HG03139 (cell line): ENCODE measurements at regions not wholly inside any gene's neighbourhood (a gene's known extent, or its start where the extent isn't known, plus 50 kb on each side); places are given as distances from the start of the nearest gene placed in this dataset.

ENCODE experiments used
- ATAC-seq: cut with Tn5 transposase; IDR thresholded peaks from one replicate; pipeline ENCODE4 v1.9.1; 2021; ENCODE audit not compliant: unreplicated experiment

DNA sequence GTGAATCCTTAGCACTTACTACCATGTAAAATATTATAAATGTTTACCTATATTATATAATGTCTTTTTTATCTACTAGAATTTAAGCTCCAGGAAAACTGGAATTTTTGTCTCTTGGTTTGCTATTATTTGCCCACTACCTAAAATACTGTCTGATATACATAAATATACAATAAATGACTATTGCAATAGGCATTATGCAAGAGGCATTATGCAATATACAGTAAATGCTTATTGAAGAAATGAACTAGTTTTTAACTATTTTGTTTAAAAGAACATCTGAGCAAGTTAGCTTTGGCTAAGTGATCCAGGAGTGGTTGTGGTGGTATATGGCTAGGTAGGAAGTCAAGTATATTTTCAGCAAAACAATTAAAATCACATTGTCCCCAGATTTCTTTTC lies 640.2 kb upstream of the PKN2 start:
- no peak for ATAC-seq

DNA sequence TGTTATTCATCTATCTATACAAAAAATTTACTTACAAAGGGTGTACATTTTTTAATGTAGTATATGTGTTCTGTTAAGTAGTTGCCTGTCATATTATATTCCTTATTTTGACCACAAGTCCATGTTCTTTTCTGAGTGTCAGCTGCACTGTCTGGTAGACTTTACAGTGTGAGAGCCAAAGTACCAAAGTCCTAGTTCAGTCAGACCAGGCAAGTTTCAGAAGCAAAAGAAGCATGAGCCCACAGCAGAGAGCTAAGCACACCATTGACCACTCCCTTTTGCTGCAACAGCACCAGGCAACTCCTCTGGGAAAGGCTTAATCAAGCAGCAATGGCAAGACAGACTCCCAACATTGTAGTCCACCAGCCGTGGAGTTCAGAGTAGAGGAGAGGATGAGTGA lies 631.9 kb upstream of the PKN2 start:
- ATAC-seq = no peak

DNA sequence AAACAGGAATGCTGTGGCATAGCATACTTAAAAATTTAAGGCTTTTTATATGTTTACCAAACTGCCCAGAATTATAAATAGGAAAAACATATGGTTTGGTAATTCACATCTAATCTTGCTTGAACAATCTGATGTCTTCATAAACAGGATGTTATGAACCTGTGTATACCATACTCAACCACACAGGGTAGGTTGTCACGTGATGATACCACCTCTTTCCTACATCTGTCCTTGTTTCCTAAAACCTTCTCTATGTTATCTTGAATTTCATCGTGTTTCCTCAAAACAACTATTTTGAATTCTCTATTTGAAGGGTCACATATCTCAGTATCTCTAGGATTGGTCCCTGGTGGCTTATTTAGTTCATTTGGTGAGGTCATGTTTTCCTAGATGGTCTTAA lies 631.0 kb upstream of the PKN2 start:
- no peak for ATAC-seq

DNA sequence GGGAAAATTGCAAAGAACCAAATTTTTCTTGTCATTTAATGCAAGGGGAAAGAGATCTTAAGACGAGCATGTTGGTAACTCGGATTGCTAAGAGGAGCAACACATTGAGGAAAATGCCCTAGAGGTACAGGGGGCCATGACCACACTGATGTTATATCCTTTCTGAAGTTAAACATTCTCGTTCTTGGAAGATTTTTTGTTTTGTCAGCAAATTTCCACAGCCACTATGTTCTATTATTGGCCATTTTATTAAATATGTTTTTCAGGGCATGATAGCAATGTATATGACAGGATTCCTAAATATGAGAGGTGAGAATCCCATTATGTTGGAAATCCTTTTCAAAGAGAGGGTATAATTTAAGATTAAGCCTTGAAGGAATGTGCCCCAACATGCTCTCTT lies 627.2 kb upstream of the PKN2 start:
- ATAC-seq = no peak

DNA sequence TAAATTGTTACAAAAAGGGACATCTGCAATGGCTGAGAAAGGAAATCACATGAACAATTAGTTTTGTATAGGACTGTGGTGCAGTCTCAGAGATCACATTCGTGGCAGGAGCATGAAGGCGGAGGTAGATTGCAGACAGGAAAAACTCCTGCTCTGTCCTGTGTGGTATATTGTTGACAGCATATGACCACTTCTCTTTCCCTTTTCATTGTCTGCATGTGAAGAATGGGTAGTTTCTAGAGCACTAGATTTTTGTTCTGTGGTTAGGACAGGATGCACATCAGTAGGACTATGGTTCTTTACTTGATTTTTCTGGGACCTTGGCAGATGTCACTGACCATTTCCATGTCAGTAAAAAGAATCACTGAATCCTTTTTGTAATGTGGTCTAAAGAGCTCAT lies 625.9 kb upstream of the PKN2 start:
- ATAC-seq = no peak

DNA sequence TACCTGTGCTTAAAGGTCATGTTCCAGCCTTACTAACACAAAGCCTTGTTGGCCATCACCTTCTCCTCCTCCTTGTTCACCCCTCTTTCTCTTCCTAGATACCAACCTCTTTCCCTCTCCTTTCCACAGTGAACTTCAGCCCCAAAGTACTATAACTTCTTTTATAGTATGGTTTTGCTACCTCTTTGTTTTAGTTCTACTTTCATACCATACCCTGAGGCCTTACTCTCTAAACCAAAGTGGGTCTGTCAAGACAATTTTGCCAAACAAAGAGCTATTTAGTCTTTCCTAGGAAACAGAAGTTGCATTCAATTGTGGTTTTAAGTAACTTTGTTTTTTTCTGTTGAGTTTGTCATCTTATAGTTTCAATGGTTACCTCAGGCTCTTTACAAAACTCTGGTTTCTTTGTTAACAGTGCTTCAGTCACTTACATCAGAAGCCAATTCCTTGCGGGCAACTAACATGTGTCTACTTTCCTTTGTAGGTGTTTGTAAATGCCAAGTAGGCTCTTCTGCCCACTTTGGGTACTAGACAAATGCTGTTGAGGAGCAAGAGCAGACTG lies 623.9 kb upstream of the PKN2 start:
- no peak for ATAC-seq

DNA sequence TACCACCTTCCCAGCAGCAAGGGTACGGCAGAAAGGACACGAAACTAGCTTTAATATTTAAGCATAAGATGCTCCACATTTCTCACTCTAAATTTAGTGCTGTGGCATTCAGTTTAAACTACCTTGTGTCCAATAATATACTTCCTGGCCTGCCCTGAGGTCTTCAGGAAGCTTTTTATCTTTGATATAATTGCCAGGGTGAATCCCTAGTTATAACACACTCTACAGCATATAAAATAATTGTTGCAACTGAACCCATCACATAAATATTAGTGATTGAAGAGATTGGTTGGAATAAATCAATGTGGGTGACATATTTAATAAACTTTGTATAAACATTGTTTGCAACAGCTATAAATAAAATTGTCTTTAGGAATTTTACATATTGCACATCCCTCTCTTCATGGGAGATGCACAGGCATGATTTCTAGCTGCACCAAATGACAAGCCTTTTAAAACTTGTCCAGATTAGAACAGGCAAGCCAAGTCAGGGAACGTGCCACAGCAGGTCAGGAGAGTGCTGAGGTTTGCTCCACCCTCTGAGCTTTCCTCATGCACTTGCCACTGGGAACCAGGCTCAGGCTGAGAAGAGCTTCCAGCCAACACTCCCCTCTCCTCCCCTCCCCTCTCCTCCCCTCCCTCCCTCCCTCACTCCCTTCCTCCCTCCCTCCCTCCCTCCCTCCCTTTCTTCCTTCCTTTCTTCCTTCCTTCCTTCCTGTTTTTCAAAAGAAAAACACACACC lies 623.2 kb upstream of the PKN2 start:
- no peak for ATAC-seq

DNA sequence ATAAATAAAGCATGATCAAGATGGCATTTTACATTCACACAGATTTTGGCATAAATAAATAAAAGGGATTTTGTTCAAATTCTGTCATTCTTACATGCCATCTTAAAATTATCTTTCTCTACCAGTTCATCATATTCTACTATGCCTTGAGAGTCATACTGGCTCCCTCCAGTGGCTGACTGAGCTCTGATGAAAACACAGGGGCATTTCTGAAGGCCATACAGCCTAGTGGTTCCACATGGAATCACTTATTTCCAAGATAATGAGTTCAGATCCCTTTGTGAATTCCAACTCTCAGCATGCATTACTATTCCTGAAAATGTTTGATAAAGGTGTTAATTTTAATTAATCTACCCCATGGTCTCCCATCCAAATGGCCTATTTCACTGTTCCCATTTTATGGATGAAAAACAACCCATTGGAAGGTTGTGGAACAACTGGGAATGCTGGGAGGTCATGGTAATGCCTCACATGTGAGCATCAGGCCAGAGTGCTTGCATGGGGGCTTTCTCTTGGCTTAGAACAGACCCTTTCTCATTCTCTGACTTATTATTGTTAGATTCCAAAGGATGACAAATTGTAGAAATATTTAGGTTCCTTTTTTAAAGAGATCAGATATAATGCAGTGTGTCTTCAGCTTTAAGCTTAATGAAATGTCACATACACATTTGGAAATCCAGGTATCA lies 622.4 kb upstream of the PKN2 start:
- ATAC-seq = peak; percentile 70

DNA sequence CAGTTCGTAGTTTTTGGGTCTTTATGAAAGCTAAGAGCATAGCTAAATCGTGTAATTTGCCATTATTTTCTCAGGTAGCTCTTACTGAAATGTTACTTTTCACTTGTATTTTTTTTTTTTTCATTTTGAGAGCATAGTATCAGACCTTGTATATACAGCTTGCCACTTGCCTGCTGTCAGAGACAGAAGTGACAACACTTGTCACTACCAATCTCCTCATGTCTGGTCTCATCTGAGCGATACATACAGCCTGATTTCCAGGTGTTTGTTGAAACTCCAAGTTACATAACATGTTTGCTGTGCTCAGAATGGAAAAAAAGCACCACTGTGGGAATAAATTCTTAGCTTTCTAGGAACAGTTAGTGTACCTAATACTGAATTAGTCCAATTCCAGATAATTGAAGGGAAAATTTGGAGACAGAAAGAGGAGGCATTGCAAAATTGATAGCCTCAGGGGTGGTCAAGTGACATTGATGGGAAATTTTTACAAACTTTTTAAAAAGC lies 621.4 kb upstream of the PKN2 start:
- ATAC-seq = no peak

DNA sequence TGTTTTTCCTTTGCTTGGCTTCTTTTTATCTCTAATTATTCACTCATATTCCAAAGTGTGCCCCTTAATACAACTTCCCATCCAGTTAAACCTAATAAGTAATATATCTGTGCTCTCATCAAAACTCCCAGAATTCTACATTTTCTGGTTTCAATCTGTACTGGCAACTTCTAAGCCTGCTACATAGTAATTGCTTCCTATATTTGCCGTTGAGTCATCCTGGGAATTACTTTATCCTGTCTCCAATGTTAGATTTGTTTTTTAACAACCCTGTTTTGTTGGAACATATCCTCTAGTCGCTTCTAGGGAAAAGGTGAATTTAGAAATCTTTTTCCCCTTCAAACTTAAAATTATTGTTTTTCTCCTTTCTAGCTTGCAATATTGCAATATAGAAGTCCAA lies 620.5 kb upstream of the PKN2 start:
- no peak for ATAC-seq

DNA sequence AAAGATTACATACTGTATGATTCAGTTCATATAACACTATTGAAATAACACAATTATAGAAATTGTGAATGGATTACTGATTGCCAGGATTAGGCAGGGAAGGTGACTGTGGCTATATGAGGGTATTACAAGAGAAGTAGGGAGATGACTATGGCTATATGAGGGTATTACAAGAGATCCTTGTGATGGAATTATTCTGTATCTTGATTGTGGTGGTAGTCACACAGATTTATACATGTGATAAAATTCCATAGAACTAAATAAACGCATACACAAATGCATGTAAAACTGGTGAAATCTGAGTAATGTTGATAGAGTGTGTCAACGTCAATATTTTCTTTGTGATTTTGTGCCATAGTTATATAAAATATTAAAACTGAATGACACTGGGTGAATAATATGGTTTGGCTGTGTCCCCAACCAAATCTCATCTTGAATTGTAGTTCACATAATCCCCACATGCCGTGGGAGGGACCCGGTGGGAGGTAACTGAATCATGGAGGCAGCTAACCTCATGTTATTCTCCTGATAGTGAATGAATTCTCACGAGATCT lies 615.6 kb upstream of the PKN2 start:
- ATAC-seq = no peak

DNA sequence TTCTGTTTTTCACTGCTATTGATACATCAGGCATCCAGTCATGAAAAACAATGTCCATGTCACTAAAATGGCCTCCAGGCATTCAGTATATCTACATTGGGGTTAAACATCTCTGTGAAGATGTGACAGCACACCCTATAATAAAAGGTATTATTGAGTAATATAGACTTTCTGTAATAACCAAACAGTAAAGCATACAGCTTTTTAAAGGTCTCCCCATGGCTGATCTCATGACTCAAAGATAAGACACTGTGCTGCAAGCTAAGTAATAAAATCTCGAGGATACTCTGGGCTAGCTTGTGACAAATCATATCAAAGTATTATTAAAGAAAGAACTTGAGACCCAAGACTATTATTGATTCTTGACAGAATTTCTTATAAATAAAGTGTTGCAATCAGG lies 613.1 kb upstream of the PKN2 start:
- no peak for ATAC-seq

DNA sequence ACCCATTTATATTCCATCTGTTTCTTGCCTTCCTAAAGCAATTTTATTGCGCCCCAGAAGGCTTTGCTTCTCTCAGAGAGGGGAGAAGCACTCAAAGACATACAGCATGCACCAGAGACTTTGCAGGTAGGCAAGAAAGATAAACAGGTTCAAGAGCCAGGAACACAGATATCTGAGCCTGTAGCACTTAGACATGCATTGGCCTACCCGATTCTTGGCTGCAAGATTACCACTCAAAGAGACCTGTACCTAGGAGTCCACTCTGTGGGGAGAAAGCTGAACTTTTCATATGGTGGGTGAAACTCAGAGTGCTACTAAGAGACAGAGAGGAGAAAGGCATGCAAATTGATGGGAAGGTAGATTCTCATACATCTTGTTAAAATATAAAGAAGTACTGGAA lies 609.4 kb upstream of the PKN2 start:
- ATAC-seq = no peak

DNA sequence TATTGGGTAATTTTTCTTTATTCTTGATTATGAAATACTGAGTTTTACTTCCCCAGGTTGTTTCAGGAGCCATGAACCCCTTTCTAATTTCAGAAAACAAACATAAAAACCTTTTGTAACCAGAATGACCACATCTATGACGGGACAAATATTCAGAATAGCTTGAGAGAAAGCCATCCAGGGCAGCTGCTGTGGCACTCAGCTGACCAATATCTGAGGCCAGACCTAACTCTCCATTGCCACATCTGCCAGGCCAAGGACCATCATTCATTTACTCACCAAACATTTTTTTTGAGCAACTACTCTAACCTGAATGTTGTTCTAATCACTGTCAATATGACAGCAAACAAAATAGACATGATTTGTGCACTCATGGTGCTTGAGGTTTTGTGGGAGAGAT lies 608.3 kb upstream of the PKN2 start:
- ATAC-seq = no peak

DNA sequence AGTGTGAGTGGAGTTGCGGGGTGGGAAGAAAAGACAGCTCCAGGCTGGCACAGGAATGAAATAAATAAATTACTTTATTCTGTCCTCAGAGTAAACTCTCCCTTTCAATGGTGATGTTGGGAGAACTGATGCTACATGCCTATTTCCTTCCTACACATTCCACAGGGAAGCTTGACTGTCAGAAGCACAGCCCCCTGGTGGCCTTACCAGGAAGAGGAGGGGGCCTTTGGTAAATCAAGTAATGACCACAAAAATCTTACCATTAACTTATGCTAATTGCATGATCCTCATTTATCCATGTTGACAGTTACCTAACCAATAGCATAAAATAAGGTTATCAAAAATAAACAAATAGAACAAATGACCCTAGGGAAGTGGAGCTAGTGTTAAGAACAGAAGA lies 605.0 kb upstream of the PKN2 start:
- no peak for ATAC-seq

DNA sequence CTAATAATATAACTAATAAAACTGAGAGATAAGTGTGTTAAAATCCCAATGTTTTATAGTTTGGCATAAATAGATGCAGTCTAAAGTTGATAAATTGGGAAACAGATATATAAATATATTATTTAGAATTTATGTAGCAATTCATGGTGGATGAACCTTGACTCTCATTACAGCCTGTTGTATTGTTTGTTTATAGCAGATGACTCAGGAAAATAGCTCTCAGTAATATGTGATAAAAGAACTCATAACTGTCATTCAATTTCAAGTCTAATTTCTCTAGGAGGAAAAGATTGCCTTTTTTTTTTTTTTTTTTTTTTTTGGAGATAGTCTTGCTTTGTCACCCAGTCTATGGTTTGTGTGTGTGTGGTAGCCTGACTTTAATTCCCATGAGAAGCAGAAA lies 603.2 kb upstream of the PKN2 start:
- ATAC-seq = no peak

DNA sequence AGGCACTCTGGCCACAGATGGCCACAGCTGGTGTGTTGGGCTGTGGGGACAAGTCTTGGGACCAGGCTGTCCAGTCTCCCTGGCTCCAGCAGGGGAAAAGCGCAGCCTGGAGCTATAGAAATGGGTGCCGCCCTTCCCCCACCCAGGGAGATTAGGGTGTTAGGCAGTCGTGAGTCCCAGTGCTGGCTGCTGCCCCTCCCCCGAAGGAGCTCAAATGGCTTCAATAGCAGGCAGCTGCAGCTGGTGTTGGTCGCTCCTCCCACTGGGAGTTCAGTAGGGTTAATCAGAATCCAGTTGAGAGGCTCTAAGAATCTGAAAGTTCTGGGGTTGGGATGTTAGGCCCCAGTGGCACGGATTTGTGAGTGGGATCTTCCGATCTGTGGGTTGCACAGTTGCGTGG lies 595.6 kb upstream of the PKN2 start:
- no peak for ATAC-seq

DNA sequence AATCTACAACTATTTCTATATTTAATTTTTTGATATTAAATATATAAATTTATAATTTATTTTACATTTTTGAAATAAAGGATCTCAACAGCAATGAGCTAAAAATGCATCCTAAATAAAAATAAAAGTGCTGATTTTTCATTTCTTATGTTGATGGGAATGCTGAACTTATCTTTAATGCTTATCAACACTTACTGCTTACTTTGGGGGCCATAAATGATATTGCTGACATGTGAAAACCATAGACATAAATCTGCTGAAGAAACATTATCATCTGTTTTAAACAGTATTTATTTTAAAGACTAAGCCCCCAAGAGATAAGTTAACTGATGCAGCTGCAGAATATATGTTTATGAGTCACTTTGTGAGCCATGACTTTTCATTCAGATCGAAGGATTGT lies 594.1 kb upstream of the PKN2 start:
- no peak for ATAC-seq

DNA sequence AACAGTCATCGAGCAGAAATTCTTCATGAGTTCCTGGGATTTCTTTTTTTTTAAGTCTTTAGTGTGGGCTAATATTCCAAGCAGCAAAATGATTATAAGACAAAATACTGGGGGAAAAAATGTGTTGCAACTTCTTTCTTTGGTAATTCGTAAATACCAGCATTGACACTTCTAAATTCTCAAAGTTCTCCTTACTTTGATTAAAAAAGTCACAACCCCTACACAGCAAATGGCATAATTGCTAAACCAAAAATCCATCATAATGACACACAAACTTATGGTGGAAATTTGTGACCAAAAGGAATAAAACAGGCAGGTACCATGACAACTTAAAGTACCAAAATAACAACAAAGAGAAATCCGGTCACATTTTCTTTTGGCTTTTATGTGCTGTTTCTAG lies 585.2 kb upstream of the PKN2 start:
- ATAC-seq = no peak

DNA sequence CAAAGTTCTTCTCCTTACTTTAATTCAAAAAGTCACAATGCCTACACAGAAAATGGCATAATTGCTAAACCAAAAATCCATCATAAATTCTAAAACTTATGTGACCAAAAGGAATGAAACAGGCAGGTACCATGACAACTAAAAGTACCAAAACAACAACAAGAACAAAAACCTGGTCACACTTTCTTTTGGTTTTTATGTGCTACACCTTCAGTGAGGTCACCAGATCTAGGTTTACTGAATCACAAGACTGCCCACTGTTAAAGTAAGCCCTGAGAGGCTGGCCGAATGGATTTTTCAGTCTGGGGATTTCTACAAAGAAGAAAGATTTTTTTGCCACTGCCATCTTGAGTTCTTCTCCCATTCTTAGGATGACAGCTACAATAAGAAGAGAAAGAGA lies 583.0 kb upstream of the PKN2 start:
- ATAC-seq = no peak

DNA sequence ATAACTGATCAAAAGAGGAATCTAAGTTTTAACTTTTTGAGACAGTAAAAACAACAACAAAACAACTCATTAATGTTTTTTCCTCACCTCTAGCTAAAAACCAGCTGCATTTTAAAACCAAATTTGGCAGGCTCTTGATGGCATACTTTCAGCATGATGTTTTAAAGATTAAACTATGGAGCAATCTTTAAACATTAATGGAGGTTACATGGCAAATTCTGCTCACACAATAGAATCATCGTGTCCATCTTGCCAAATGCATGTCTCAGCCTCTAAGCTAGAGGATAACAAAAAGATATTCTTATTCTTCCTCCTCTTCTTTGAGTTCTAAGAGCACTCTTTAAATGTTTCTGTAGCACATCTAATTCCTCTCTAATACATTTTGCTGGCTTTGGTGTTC lies 579.8 kb upstream of the PKN2 start:
- no peak for ATAC-seq

DNA sequence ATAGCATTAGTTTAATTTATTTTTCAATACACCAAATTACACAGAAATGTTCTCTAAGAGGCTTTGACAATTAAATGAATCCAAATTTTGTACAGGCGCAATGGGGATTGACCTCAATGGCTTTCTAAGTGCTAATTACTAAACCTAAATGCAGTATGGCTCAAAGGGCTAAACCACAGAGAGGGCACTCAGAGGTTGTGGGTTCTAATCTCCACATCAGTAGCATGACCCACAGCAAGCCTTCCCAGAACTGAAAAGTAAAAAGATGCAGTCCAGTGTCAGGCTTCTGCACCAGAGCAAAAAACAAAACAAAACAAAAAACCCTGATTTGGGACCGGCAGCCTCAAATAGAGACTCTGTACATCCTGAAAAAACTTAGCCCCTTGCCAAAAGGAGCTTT lies 579.2 kb upstream of the PKN2 start:
- ATAC-seq = no peak
